IPS-15b (cell line): ENCODE measurements at regions not wholly inside any gene's neighbourhood (a gene's known extent, or its start where the extent isn't known, plus 50 kb on each side); places are given as distances from the start of the nearest gene placed in this dataset.

Experiments used
- H3K27me3 ChIP-seq: one replicate; pipeline ENCODE4 v1.6.1; 2013; ENCODE audit warnings: low read length; ENCODE audit not compliant: control insufficient read depth, insufficient read depth
- H3K36me3 ChIP-seq: one replicate; pipeline ENCODE4 v1.6.1; 2013; ENCODE audit warnings: low read length; ENCODE audit not compliant: control insufficient read depth, insufficient read depth
- H3K4me1 ChIP-seq: one replicate; pipeline ENCODE4 v1.6.1; 2013; ENCODE audit warnings: mild to moderate bottlenecking, low read length; ENCODE audit not compliant: control insufficient read depth, insufficient read depth
- H3K4me3 ChIP-seq: one replicate; pipeline ENCODE4 v1.5.1; 2013; ENCODE audit warnings: low read depth, low read length
- H3K9ac ChIP-seq: one replicate; pipeline ENCODE4 v1.6.1; 2013; ENCODE audit warnings: low read depth, mild to moderate bottlenecking, low read length
- H3K9me3 ChIP-seq: one replicate; pipeline ENCODE4 v1.6.1; 2013; ENCODE audit warnings: mild to moderate bottlenecking, low read length; ENCODE audit not compliant: control insufficient read depth, insufficient read depth

DNA sequence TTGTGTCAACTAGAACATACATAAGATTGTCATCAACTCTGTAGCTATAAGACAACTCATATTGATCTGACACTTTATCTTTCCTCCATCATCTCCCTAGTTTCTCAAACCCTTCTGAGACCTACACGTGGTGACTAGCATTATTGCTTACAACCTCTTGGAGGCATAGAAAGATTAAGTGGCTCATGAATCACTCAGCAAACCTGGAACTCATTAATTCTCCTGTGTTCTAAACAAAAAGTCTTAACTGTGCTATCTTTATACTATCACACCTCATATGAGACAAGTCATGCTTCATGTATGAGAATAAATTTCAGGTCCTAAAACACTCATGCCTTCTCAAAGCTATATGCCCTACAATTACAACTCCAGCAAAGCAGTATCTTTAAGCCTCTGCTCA lies 408.6 kb upstream of the SYT1 start:
- Histone ChIP-seq H3K4me3 (no peak overlapping the region), H3K36me3 (no peaks in the 10 kb centered on the region), H3K9ac (no peak overlapping the region), H3K4me1 (peaks cover 5% of the 10 kb centered on the region), H3K9me3 (no peaks in the 10 kb centered on the region), H3K27me3 (no peaks in the 10 kb centered on the region)

DNA sequence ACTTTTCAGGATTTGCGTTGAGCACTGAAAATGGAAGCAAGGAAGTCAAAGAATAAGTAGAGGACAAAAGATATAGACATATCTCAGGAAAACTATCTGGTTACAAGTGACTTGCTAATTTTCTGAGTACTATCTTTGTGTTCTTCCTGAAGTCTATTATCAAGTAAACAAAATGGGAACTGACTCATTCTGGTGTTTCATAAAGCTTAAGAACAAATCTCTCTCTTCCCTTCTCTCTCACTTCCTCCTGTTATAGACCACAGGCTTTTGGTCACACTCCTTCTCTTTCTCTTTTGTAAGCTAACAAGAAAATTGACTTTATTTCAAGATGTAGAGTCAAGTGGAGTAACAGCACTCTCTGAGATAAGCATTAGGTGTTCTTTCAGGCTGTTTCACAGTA lies 406.6 kb upstream of the SYT1 start:
- no peaks in the 10 kb centered on the region for H3K27me3 ChIP-seq
- peaks cover 5% of the 10 kb centered on the region for H3K4me1 ChIP-seq
- H3K9me3 ChIP-seq: no peaks in the 10 kb centered on the region
- H3K4me3 ChIP-seq: no peak overlapping the region
- H3K36me3 ChIP-seq: no peaks in the 10 kb centered on the region
- H3K9ac ChIP-seq: no peak overlapping the region

DNA sequence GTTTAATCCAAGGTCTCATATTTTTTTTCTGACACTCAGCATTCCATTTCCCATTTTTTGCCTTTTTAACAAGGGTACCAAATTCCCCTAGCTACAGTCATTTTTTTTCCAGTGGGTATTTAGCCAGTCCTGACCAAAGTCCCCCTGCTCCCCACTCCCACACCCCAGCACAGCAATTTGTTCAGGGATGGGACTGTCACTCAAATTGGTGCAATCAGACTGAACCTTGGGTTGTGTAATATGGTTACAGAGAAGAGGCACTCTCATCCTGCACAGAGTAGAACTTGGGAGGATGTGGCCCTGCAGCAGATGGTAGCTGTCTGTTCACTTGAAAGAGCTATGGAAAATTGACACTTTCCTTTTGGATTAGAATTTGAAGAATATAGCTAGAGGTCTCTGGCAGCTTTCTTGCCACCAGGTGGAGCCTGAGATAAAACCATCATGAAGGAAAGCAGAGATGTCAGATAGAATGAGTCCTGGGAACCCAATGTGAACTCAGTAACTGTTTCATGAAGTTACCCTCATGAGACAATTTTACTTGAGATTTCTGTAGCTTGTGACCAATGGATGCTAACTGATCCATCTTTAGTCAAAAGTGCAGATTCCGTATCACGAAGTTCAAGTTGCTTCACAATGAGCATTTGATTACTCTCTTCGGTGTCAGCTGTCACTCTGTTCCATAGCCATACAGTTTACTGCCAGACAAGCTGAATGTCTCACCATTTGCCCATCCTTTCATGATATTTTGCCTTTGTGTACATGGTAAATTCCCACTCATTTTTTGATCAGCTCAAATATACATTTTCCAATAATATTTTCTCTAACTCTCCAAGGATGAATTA lies 394.0 kb upstream of the SYT1 start:
- Histone ChIP-seq H3K9me3 (no peaks in the 10 kb centered on the region), H3K36me3 (no peaks in the 10 kb centered on the region), H3K4me1 (no peaks in the 10 kb centered on the region), H3K4me3 (no peak overlapping the region), H3K9ac (no peak overlapping the region), H3K27me3 (no peaks in the 10 kb centered on the region)

DNA sequence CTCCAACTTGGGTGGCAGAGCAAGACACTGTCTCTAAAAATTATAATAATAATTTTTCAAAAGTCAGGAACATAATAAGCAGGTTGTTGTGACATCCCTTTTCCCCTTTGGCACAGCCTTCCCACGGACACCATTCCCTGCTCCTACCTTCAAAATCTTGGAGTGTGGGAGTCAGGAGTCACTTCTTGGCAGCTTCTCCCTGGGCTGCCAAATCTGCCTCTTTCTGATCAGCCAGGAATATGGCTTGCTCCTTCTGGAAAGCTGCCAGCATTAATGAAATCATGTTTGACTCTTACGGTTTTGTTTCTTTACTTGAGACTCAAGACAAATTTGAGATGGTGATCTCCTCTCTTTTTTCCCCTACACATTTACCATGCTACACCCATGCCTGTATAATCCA lies 391.4 kb upstream of the SYT1 start:
- H3K4me1 ChIP-seq: no peaks in the 10 kb centered on the region
- H3K4me3 ChIP-seq: no peak overlapping the region
- no peaks in the 10 kb centered on the region for H3K36me3 ChIP-seq
- no peaks in the 10 kb centered on the region for H3K27me3 ChIP-seq
- no peak overlapping the region for H3K9ac ChIP-seq
- no peaks in the 10 kb centered on the region for H3K9me3 ChIP-seq

DNA sequence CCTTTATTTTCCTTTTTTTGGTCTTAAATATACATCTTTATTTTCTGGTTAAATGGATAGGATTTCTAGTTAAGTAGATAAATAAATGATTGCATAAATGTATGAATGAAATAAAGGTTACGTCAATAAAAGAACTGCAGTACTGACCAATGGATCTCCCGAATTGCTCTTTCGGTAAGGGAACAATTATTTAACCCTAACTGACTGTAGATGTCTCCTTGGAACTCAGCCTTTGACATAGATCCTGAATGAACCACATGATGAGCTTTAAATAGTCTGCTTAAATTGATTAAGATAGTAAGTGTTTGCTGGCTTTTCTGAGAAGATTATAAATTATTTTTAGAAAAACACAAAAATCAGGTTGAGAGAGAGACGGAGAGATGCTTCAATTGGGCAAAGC lies 391.0 kb upstream of the SYT1 start:
- H3K9me3 ChIP-seq: no peaks in the 10 kb centered on the region

DNA sequence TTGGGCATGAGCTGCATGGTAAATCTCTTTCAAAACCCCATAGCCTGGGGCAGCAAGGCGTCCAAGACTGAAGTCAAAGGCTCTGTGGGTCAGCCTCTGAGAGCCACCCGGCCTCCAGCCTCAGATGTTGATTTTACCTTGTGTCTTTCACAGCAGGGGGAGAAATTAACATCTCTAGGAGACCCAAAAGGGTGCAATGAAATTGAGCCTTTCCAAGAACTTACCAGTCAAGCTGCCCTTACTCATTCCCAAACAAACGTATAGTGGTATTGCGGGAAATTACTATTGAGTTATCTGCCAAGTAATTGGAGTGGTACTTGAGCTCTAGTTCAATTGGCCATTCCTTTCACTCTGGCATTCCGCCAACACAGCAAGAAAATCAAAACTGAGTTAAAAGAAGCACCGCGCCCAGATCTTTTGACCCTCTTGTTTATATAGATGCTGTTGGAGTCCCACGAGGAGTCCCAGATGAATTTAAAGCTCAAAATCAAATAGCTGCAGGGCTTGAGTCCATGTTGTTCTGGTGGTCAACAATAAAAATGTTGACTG lies 380.7 kb upstream of the SYT1 start:
- Histone ChIP-seq H3K9ac (no peak overlapping the region), H3K4me3 (no peak overlapping the region), H3K27me3 (no peaks in the 10 kb centered on the region), H3K9me3 (no peaks in the 10 kb centered on the region), H3K4me1 (no peaks in the 10 kb centered on the region), H3K36me3 (no peaks in the 10 kb centered on the region)

More for the DNA sequence above, 391.0 kb upstream of the SYT1 start:
- no peaks in the 10 kb centered on the region for H3K4me1 ChIP-seq
- H3K9ac ChIP-seq: no peak overlapping the region
- no peak overlapping the region for H3K4me3 ChIP-seq
- no peaks in the 10 kb centered on the region for H3K36me3 ChIP-seq
- no peaks in the 10 kb centered on the region for H3K27me3 ChIP-seq

DNA sequence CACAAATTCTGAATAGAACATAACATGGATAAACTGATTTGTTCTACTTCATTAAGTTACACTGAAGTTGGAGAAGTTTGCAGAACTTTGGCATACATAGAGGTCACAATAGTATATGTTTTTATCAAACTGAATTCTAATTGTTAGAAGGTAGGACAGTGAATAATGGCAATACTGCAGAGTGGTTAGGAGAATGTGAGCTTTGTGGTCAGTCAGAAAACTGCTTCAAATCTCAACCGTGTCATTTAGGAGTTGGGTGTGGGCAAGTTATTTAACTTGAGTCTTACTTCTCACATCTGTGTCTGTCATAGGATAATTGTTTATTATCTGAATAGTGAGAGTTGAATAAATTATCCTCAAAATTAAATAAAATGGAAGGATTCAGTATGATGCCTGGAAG lies 374.6 kb upstream of the SYT1 start:
- no peaks in the 10 kb centered on the region for H3K27me3 ChIP-seq
- no peaks in the 10 kb centered on the region for H3K4me1 ChIP-seq
- H3K36me3 ChIP-seq: no peaks in the 10 kb centered on the region
- no peak overlapping the region for H3K9ac ChIP-seq
- H3K9me3 ChIP-seq: no peaks in the 10 kb centered on the region
- no peak overlapping the region for H3K4me3 ChIP-seq

DNA sequence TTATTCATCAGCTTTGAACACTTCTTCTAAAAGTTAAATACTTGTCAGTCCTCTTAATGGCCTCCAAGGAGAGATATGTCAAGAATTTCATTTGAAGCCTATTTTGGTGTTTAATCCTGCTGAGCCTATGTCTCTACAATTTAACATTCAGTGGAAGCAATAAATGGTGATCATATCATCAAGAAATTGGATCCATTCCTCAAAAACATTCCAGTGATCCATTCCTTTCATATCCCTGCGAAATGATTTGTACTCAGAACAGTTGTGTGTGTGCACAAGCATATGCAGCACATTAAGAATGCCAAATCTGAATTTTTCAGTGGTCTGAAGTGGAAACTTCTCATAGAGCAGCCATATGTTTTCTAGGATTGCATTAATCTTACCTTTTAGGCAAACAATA lies 373.7 kb upstream of the SYT1 start:
- no peak overlapping the region for H3K9ac ChIP-seq
- no peaks in the 10 kb centered on the region for H3K36me3 ChIP-seq
- H3K4me1 ChIP-seq: no peaks in the 10 kb centered on the region
- H3K27me3 ChIP-seq: no peaks in the 10 kb centered on the region
- no peak overlapping the region for H3K4me3 ChIP-seq
- no peaks in the 10 kb centered on the region for H3K9me3 ChIP-seq

DNA sequence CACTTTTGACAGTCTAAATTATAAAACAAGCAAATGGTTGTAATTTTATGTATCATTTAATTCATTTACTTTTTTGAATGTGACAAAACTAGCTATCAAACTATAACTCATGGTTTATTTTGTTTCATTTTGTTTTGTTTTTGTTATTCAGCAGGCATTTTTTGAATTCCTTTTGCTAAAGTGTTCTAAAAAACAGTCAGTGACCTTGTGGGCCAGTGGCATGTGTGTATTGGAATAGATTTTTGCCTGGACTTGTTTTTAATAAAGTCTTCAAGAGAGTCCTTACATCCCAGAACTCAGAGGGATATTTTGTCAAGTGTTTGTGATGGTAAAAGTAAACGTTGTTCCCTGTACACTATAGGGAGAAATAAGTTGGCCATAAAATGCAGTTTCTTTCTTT lies 369.7 kb upstream of the SYT1 start:
- no peaks in the 10 kb centered on the region for H3K4me1 ChIP-seq
- no peaks in the 10 kb centered on the region for H3K27me3 ChIP-seq
- no peak overlapping the region for H3K4me3 ChIP-seq
- no peaks in the 10 kb centered on the region for H3K36me3 ChIP-seq
- H3K9ac ChIP-seq: no peak overlapping the region
- H3K9me3 ChIP-seq: no peaks in the 10 kb centered on the region

DNA sequence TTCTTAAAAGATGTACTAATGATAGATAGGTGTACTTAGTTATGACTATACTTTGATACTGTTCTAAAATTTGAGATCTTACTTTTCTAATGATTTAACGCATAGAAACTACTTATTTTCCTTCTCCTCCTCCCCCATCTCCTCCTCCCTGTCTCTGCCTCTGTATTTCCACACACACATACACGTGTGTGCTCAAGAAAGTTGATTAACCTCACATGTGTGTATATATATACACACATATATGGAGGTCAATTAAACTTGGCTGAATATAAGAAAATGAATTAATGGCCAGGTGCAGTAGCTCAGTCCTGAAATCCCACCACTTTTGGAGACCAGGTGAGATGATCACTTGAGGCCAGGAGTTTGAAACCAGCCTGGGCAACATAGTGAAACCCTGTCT lies 362.7 kb upstream of the SYT1 start:
- no peak overlapping the region for H3K4me3 ChIP-seq
- H3K27me3 ChIP-seq: no peaks in the 10 kb centered on the region
- no peaks in the 10 kb centered on the region for H3K36me3 ChIP-seq
- no peaks in the 10 kb centered on the region for H3K4me1 ChIP-seq
- H3K9me3 ChIP-seq: no peaks in the 10 kb centered on the region
- no peak overlapping the region for H3K9ac ChIP-seq

DNA sequence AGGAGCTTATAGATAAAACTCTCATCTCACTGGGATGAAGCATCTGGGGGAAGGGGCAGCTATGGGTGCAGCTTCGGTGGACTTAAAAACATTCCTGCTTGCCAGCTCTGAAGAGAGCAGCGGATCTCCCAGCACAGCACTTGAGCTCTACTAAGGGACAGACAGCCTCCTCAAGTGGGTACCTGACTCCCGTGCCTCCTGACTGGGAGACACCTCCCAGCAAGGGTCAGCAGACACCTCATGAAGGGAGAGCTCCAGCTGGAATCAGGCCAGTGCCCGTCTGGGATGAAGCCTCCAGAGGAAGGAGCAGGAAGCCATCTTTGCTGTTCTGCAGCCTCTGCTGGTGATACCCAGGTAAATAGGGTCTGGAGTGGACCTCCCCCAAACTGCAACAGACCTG lies 345.2 kb upstream of the SYT1 start:
- H3K4me3 ChIP-seq: no peak overlapping the region

DNA sequence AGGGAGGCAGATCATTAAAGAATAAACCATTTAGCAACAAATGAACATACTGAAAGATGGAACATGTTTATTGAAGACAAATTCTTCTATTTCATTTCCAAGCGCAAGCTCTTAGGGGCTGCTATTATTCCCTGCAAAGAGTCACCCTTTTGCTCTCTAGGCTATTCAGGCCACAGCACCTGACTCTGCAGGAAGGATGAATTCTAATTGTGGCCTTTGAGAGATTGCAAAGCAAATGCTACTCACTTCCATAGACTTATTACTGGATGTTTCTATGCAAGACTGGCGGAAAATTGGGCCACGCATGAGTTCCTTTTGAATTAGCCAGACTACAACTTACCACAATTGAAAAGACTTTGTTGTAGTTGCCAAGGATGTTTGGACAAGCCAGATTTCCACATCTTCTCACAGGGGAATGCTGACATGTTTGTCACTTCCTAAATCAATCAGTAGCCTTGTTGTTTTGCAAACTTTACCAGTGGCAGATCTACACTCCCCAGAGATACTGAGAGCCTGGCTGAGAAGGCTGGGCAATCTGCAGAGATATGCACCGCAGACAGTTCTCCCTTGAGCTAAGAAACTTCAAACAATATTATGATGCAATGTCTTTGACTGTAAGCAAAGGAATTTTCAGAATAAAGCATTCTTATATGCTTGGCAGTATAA lies 334.3 kb upstream of the SYT1 start:
- H3K9me3 ChIP-seq: no peaks in the 10 kb centered on the region
- no peak overlapping the region for H3K4me3 ChIP-seq
- no peak overlapping the region for H3K9ac ChIP-seq
- no peaks in the 10 kb centered on the region for H3K27me3 ChIP-seq
- no peaks in the 10 kb centered on the region for H3K36me3 ChIP-seq
- peaks cover 3% of the 10 kb centered on the region for H3K4me1 ChIP-seq

More for the DNA sequence above, 345.2 kb upstream of the SYT1 start:
- Histone ChIP-seq H3K9me3 (no peaks in the 10 kb centered on the region), H3K36me3 (no peaks in the 10 kb centered on the region), H3K9ac (no peak overlapping the region), H3K27me3 (no peaks in the 10 kb centered on the region), H3K4me1 (no peaks in the 10 kb centered on the region)
